K562 (cell line): ENCODE measurements at regions not wholly inside any gene's neighbourhood (a gene's known extent, or its start where the extent isn't known, plus 50 kb on each side); places are given as distances from the start of the nearest gene placed in this dataset.

ENCODE experiments used
- BRCA1 ChIP-seq, 2 experiments: fragments of 450-650 bp in 1 of 2; sonication (generic) in 1 of 2; formaldehyde crosslinking in 1 of 2; IDR thresholded peaks; 2 replicates each; pipeline versions ENCODE4 v1.5.0 to v1.6.1; 2017 to 2020; ENCODE audit warnings: mild to moderate bottlenecking in 1 of 2, missing genetic modification reagents in 1 of 2
- JUNB ChIP-seq: fragments of 450-650 bp; formaldehyde crosslinking; conservative IDR thresholded peaks from 2 replicates; pipeline ENCODE4 v1.4.0; 2020; ENCODE audit warnings: mild to moderate bottlenecking
- NFYB ChIP-seq: IDR thresholded peaks from 2 replicates; pipeline ENCODE4 v1.6.1; 2011; ENCODE audit warnings: mild to moderate bottlenecking, moderate library complexity; ENCODE audit not compliant: insufficient read length; ENCODE audit errors: extremely low read depth
- PHF20 ChIP-seq: fragments of 450-650 bp; IDR thresholded peaks from 2 replicates; pipeline ENCODE4 v1.6.1; 2018; ENCODE audit not compliant: partially characterized antibody
- SETDB1 ChIP-seq: IDR thresholded peaks from one replicate; pipeline ENCODE4 v1.6.1; 2012; ENCODE audit warnings: low read length, control low read depth, inconsistent platforms
- SMAD1 ChIP-seq: fragments of 150-350 bp; IDR thresholded peaks from 2 replicates; pipeline ENCODE4 v1.6.1; 2014; ENCODE audit warnings: low read length, low read depth; ENCODE audit not compliant: partially characterized antibody
- XRCC3 ChIP-seq: fragments of 450-650 bp; IDR thresholded peaks from 2 replicates; pipeline ENCODE4 v1.6.1; 2017; ENCODE audit warnings: mild to moderate bottlenecking, moderate library complexity
- TF ChIP-seq, protein P1 (sequence below), 3 experiments: IDR thresholded peaks in 2 of 3; conservative IDR thresholded peaks in 1 of 3; 2 replicates each; pipeline ENCODE4 v1.5.1; 2011 to 2012; ENCODE audit warnings: low read length in 3 of 3, mild to moderate bottlenecking in 3 of 3, control low read depth in 2 of 3, improper control_type of control experiment in 1 of 3, inconsistent platforms in 1 of 3, low read depth in 1 of 3, mixed read lengths in 1 of 3, moderate library complexity in 1 of 3; ENCODE audit not compliant: insufficient read depth in 2 of 3

- TF ChIP-seq, protein P1, sequence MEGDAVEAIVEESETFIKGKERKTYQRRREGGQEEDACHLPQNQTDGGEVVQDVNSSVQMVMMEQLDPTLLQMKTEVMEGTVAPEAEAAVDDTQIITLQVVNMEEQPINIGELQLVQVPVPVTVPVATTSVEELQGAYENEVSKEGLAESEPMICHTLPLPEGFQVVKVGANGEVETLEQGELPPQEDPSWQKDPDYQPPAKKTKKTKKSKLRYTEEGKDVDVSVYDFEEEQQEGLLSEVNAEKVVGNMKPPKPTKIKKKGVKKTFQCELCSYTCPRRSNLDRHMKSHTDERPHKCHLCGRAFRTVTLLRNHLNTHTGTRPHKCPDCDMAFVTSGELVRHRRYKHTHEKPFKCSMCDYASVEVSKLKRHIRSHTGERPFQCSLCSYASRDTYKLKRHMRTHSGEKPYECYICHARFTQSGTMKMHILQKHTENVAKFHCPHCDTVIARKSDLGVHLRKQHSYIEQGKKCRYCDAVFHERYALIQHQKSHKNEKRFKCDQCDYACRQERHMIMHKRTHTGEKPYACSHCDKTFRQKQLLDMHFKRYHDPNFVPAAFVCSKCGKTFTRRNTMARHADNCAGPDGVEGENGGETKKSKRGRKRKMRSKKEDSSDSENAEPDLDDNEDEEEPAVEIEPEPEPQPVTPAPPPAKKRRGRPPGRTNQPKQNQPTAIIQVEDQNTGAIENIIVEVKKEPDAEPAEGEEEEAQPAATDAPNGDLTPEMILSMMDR (IDR thresholded peaks at IDR 0.05 in 2 of 3, conservative IDR thresholded peaks at IDR 0.05 in 1 of 3; ENCODE audit: insufficient read depth in 2 of 3, low read depth in 1 of 3, low read length in 3 of 3) = no peak
- no peak for TF ChIP-seq BRCA1 (IDR thresholded peaks at IDR 0.05)
- TF ChIP-seq BRCA1 (CRISPR knock-in tag; IDR thresholded peaks at IDR 0.05) = no peak
- no peak for TF ChIP-seq SETDB1
- TF ChIP-seq JUNB = no peak
- no peak for TF ChIP-seq XRCC3
- no peak for TF ChIP-seq PHF20
- no peak for TF ChIP-seq NFYB
- TF ChIP-seq SMAD1 = no peak
These were observed 594.0 kb downstream of the TYW1 start for GRCh38 chr7:67590649-67591048.
